ENCODE measurements at regions not wholly inside any gene's neighbourhood (a gene's known extent, or its start where the extent isn't known, plus 50 kb on each side); places are given as distances from the start of the nearest gene placed in this dataset.

GRCh38 chr4:130110189-130110588 is 1014.2 kb downstream of the C4orf33 start:
- FAIRE-seq: no peak

GRCh38 chr4:130110770-130111169 is 1014.8 kb downstream of the C4orf33 start:
- DNase-seq (ENCODE audit: low spot score in 2 of 2): no peak
- FAIRE-seq: no peak

More at GRCh38 chr4:130110189-130110588, 1014.2 kb downstream of the C4orf33 start:
- no peak for DNase-seq (ENCODE audit: low spot score in 2 of 2)

GRCh38 chr4:130124066-130124465 is 1028.1 kb downstream of the C4orf33 start:
- no peak for FAIRE-seq

GRCh38 chr4:130125467-130125866 is 1029.5 kb downstream of the C4orf33 start:
- DNase-seq (ENCODE audit: low spot score in 2 of 2): no peak
- no peak for FAIRE-seq

More at GRCh38 chr4:130124066-130124465, 1028.1 kb downstream of the C4orf33 start:
- DNase-seq (ENCODE audit: low spot score in 2 of 2): no peak

- FAIRE-seq (no peak), DNase-seq (ENCODE audit: low spot score in 2 of 2) (no peak)
These were observed 1031.3 kb downstream of the C4orf33 start for GRCh38 chr4:130127297-130127696.

GRCh38 chr4:130131536-130131935 is 1035.6 kb downstream of the C4orf33 start:
- no peak for DNase-seq (ENCODE audit: low spot score in 2 of 2)
- no peak for FAIRE-seq

GRCh38 chr4:130141651-130142050 is 1045.7 kb downstream of the C4orf33 start:
- no peak for FAIRE-seq
- DNase-seq (ENCODE audit: low spot score in 2 of 2): no peak

- no peak for FAIRE-seq
- DNase-seq (ENCODE audit: low spot score in 2 of 2): no peak
These were observed 1047.7 kb downstream of the C4orf33 start for GRCh38 chr4:130143656-130144055.

- DNase-seq (ENCODE audit: low spot score in 2 of 2) (no peak), FAIRE-seq (no peak)
These were observed 1050.8 kb downstream of the C4orf33 start for GRCh38 chr4:130146773-130147172.

- FAIRE-seq (no peak), DNase-seq (ENCODE audit: low spot score in 2 of 2) (no peak)
These were observed 1051.7 kb downstream of the C4orf33 start for GRCh38 chr4:130147641-130148040.

GRCh38 chr4:130154901-130155300 is 1058.9 kb downstream of the C4orf33 start:
- DNase-seq (ENCODE audit: low spot score in 2 of 2) (no peak), FAIRE-seq (no peak)

- FAIRE-seq (no peak), DNase-seq (ENCODE audit: low spot score in 2 of 2) (no peak)
These were observed 1067.7 kb downstream of the C4orf33 start for GRCh38 chr4:130163701-130164100.

GRCh38 chr4:130165381-130165780 is 1069.4 kb downstream of the C4orf33 start:
- FAIRE-seq (peak; percentile 86), DNase-seq (ENCODE audit: low spot score in 2 of 2) (no peak)

GRCh38 chr4:130172156-130172555 is 1076.2 kb downstream of the C4orf33 start:
- FAIRE-seq (no peak), DNase-seq (ENCODE audit: low spot score in 2 of 2) (no peak)

GRCh38 chr4:130178106-130178505 is 1082.2 kb downstream of the C4orf33 start:
- FAIRE-seq (no peak), DNase-seq (ENCODE audit: low spot score in 2 of 2) (no peak)

GRCh38 chr4:130183096-130183495 is 1087.1 kb downstream of the C4orf33 start:
- FAIRE-seq: no peak
- DNase-seq (ENCODE audit: low spot score in 2 of 2): no peak

- DNase-seq (ENCODE audit: low spot score in 2 of 2) (no peak), FAIRE-seq (no peak)
These were observed 1087.8 kb downstream of the C4orf33 start for GRCh38 chr4:130183766-130184165.

- DNase-seq (ENCODE audit: low spot score in 2 of 2): no peak
- no peak for FAIRE-seq
These were observed 1089.2 kb downstream of the C4orf33 start for GRCh38 chr4:130185123-130185522.

- DNase-seq (ENCODE audit: low spot score in 2 of 2) (no peak), FAIRE-seq (no peak)
These were observed 1091.0 kb downstream of the C4orf33 start for GRCh38 chr4:130186931-130187330.

GRCh38 chr4:130187587-130187986 is 1091.6 kb downstream of the C4orf33 start:
- DNase-seq (ENCODE audit: low spot score in 2 of 2): no peak
- no peak for FAIRE-seq

GRCh38 chr4:130192787-130193186 is 1096.8 kb downstream of the C4orf33 start:
- DNase-seq (ENCODE audit: low spot score in 2 of 2) (no peak), FAIRE-seq (no peak)

- DNase-seq (ENCODE audit: low spot score in 2 of 2) (no peak), FAIRE-seq (no peak)
These were observed 1102.0 kb downstream of the C4orf33 start for GRCh38 chr4:130197946-130198345.

- no peak for FAIRE-seq
- DNase-seq (ENCODE audit: low spot score in 2 of 2): no peak
These were observed 1107.6 kb downstream of the C4orf33 start for GRCh38 chr4:130203571-130203970.
